ENCODE measurements at regions not wholly inside any gene's neighbourhood (a gene's known extent, or its start where the extent isn't known, plus 50 kb on each side); places are given as distances from the start of the nearest gene placed in this dataset.

- H3K27me3 Mint-ChIP-seq, result no peaks in the 10 kb centered on the region
- intact Hi-C loops (cut with micrococcal nuclease), result no loop called here
- H3K4me3 Mint-ChIP-seq, result no peak overlapping the region
- POLR2A ChIA-PET, result no interaction called here
- CTCF ChIA-PET, result no interaction called here
- H3K36me3 Mint-ChIP-seq, result no peaks in the 10 kb centered on the region
- H3K9me3 Mint-ChIP-seq, result no peaks in the 10 kb centered on the region
- no peak overlapping the region for H3K27ac Mint-ChIP-seq
- H3K4me1 Mint-ChIP-seq (ENCODE audit: low read depth), result no peaks in the 10 kb centered on the region
- no peak for DNase-seq
Observed at GRCh38 chr6:170053966-170054661, 236.8 kb downstream of the DLL1 start.

- no peaks in the 10 kb centered on the region for H3K36me3 Mint-ChIP-seq
- no peaks in the 10 kb centered on the region for H3K4me1 Mint-ChIP-seq (ENCODE audit: low read depth)
- POLR2A ChIA-PET, result no interaction called here
- intact Hi-C loops (cut with micrococcal nuclease), result no loop called here
- no peaks in the 10 kb centered on the region for H3K27me3 Mint-ChIP-seq
- no peak overlapping the region for H3K27ac Mint-ChIP-seq
- CTCF ChIA-PET, result interaction anchor here (0.9 kb wide), 1 partner anchor 15 kb away, joined by 3 read pairs; no protein-coding TSS in a partner anchor
- no peaks in the 10 kb centered on the region for H3K9me3 Mint-ChIP-seq
- H3K4me3 Mint-ChIP-seq, result no peak overlapping the region
- DNase-seq, result no peak
Observed at GRCh38 chr6:170052991-170053821, 237.7 kb downstream of the DLL1 start.

DNA sequence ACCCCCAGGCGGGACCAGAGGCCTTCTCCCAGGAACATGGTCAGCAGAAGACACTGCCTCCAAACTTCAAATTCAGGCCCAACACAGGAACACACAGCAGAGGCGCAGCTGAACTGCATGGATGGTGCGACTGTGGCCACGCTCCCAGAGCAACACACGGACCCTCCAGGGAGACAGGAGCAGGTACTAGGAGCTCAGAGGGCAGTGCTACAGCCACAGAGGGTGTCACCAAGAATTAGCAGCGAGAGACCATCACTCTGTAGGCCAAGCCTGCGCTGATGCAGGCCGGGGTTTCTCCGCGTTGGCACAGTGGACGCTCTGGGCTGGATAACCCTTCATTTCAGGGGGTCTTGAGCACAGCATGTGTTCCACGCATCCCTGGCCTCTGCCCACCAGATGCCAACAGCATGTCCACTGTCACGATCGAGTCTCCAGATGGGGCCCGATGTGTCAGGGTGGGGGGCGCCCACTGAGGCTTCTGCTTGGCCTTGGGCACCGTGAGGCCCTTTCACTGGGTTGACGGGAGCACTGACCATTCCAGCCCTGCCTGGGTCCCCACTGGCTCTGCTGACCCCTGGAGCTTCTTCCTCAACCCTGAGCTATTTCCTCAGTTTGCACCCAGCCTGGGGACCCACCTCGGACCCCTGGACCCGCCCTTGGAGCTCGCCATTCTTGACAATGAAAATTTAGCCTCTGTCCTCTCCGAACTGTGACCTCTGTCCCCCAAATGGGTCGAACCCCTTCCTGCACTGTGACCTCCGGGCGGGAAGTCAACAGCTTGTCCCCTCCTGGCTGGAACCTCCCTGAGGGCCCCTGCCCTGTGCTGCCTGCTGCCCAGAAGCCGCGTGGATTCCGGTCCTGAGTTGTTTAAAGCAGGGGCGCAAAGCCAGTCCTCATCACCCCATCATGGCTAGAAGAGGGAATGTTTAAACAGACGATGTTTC lies 239.4 kb downstream of the DLL1 start:
- no peaks in the 10 kb centered on the region for H3K36me3 Mint-ChIP-seq
- ChIA-PET POLR2A (no interaction called here), CTCF (no interaction called here)
- no peak overlapping the region for H3K4me3 Mint-ChIP-seq
- H3K27ac Mint-ChIP-seq, result no peak overlapping the region
- no peaks in the 10 kb centered on the region for H3K9me3 Mint-ChIP-seq
- DNase-seq, result no peak
- H3K27me3 Mint-ChIP-seq, result no peaks in the 10 kb centered on the region
- intact Hi-C loops (cut with micrococcal nuclease), result no loop called here
- H3K4me1 Mint-ChIP-seq (ENCODE audit: low read depth), result no peaks in the 10 kb centered on the region

DNA sequence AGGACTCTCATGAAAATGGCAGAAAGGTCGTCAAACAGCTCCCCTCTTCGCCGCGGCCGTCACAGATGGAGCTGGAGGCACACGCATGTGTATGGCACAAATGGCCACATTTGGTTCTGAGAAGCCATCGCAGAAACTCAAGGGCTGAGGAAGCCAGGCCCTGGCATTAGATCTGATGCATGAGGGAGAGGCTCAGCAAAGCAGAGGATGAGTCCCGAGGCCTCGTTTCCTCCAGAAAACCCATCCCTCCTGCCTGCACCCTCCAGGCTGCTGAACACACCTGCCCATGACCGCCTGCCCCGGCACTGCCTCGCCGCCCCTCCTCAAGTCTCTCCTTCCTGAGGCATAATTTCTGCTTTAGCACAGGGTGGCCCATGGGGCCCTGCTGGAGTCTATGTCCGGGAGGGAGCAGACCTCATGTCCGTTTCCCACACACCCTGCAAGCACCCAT lies 240.3 kb downstream of the DLL1 start:
- H3K36me3 Mint-ChIP-seq, result no peaks in the 10 kb centered on the region
- H3K4me1 Mint-ChIP-seq (ENCODE audit: low read depth), result no peaks in the 10 kb centered on the region
- no peak for DNase-seq
- H3K27me3 Mint-ChIP-seq, result no peaks in the 10 kb centered on the region
- H3K4me3 Mint-ChIP-seq, result no peak overlapping the region
- no peaks in the 10 kb centered on the region for H3K9me3 Mint-ChIP-seq
- no peak overlapping the region for H3K27ac Mint-ChIP-seq
- ChIA-PET POLR2A (no interaction called here), CTCF (no interaction called here)
- intact Hi-C loops (cut with micrococcal nuclease), result no loop called here

DNA sequence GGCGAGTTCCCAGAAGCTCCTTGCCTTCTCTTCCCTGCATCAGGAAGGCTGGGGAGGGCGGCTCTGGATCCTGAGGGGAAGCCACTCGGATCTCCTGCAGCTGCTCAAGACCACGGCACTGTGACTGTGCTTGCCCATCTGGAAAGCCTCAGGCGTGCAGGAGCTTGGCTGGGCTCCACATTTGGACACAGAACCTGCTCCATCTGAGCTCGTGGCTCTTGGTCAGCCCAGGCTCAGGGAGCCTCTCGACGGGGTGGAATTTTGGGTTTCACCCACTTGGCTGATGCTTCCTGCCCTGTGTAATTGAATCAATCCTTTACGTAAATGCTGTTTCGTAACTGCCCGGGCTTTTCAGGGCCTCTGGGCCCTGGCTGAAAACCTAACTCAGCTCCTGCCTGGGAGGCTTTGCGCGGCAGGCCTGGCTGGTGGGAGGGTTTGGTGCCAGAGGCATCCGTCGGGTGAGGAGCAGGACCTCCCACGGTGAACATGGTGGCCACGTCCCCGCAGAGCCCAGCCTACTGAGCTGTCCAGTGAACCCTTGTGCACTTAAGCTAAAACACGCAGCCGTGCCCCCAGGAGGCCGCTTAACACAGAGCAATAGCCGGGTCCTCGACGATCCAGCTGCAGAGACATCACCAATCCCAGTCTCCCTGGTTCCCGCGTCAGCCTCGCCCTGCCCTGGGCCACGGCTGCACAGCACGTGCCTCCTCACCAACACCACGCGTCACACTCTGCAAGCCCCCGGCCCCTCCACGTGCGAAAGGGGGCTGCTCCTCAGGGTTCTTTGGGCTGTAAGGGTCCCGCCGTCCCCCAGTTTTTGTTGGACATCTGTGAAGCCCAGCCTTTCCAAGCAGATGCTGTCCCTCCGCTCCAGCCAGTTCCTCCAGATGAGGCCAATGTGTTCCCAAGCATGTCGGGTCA lies 241.0 kb downstream of the DLL1 start:
- Mint-ChIP-seq H3K9me3 (no peaks in the 10 kb centered on the region), H3K36me3 (no peaks in the 10 kb centered on the region), H3K27me3 (no peaks in the 10 kb centered on the region), H3K4me3 (no peak overlapping the region), H3K27ac (no peak overlapping the region), H3K4me1 (ENCODE audit: low read depth) (no peaks in the 10 kb centered on the region)
- ChIA-PET CTCF (no interaction called here), POLR2A (no interaction called here)
- intact Hi-C loops (cut with micrococcal nuclease), result no loop called here
- DNase-seq, result no peak

DNA sequence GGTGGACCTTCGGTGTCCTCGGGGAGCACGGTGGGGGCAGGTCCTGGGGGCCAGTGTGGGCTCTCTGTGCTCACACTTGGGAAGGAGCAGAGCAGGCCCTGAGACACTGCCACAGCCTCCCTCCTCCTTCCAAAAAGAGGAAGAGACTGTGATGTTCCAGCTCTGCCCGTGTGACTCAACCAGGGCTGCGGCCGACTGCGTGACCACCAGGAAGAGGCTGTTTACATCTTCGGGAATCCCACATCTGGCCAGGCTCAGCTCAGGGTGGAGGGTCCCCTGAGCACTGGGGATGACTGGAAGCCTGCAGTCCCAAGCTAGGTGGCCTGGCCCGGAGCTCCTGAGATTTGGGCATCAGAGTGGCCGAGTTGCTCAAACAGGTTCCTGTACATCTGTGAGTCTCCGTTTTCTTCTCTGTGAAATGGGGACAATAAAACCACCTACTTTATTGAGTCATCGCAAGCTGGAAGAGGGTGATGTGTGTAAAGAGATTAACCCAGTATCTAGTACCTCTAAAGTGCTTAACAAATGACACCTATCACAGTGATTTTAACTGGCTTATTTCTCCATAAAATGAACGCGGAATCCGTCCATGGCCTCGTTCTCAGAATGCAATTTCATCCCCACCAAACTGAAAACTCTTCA lies 242.1 kb downstream of the DLL1 start:
- H3K36me3 Mint-ChIP-seq, result no peaks in the 10 kb centered on the region
- intact Hi-C loops (cut with micrococcal nuclease), result no loop called here
- POLR2A ChIA-PET, result no interaction called here
- H3K27me3 Mint-ChIP-seq, result no peaks in the 10 kb centered on the region
- no peak for DNase-seq
- CTCF ChIA-PET, result no interaction called here
- no peak overlapping the region for H3K27ac Mint-ChIP-seq
- H3K4me1 Mint-ChIP-seq (ENCODE audit: low read depth), result no peaks in the 10 kb centered on the region
- H3K9me3 Mint-ChIP-seq, result no peaks in the 10 kb centered on the region
- H3K4me3 Mint-ChIP-seq, result no peak overlapping the region

GRCh38 chr6:170047823-170048222 lies 243.1 kb downstream of the DLL1 start:
- no peaks in the 10 kb centered on the region for H3K36me3 Mint-ChIP-seq
- no peak overlapping the region for H3K4me3 Mint-ChIP-seq
- intact Hi-C loops (cut with micrococcal nuclease), result no loop called here
- POLR2A ChIA-PET, result no interaction called here
- DNase-seq, result no peak
- no peaks in the 10 kb centered on the region for H3K27me3 Mint-ChIP-seq
- no peaks in the 10 kb centered on the region for H3K9me3 Mint-ChIP-seq
- H3K4me1 Mint-ChIP-seq (ENCODE audit: low read depth), result no peaks in the 10 kb centered on the region
- CTCF ChIA-PET, result no interaction called here
- H3K27ac Mint-ChIP-seq, result no peak overlapping the region

- no peaks in the 10 kb centered on the region for H3K27me3 Mint-ChIP-seq
Observed at GRCh38 chr6:170046791-170047626, 243.9 kb downstream of the DLL1 start.

GRCh38 chr6:170045981-170046667 lies 244.8 kb downstream of the DLL1 start:
- CTCF ChIA-PET, result no interaction called here
- Mint-ChIP-seq H3K36me3 (no peaks in the 10 kb centered on the region), H3K4me1 (ENCODE audit: low read depth) (no peaks in the 10 kb centered on the region), H3K9me3 (no peaks in the 10 kb centered on the region), H3K4me3 (no peak overlapping the region), H3K27ac (no peak overlapping the region), H3K27me3 (no peaks in the 10 kb centered on the region)
- no peak for DNase-seq
- POLR2A ChIA-PET, result no interaction called here
- intact Hi-C loops (cut with micrococcal nuclease), result no loop called here

More at GRCh38 chr6:170046791-170047626, 243.9 kb downstream of the DLL1 start:
- intact Hi-C loops (cut with micrococcal nuclease), result no loop called here
- no peaks in the 10 kb centered on the region for H3K9me3 Mint-ChIP-seq
- H3K4me3 Mint-ChIP-seq, result no peak overlapping the region
- no peaks in the 10 kb centered on the region for H3K4me1 Mint-ChIP-seq (ENCODE audit: low read depth)
- no peak for DNase-seq
- no peaks in the 10 kb centered on the region for H3K36me3 Mint-ChIP-seq
- CTCF ChIA-PET, result no interaction called here
- H3K27ac Mint-ChIP-seq, result no peak overlapping the region
- POLR2A ChIA-PET, result no interaction called here

- no peak for DNase-seq
- ChIA-PET POLR2A (no interaction called here), CTCF (no interaction called here)
- Mint-ChIP-seq H3K4me3 (no peak overlapping the region), H3K27me3 (no peaks in the 10 kb centered on the region), H3K36me3 (no peaks in the 10 kb centered on the region), H3K27ac (no peak overlapping the region), H3K4me1 (ENCODE audit: low read depth) (no peaks in the 10 kb centered on the region), H3K9me3 (no peaks in the 10 kb centered on the region)
- intact Hi-C loops (cut with micrococcal nuclease), result no loop called here
Observed at GRCh38 chr6:170045563-170045960, 245.3 kb downstream of the DLL1 start.
